ENCODE measurements at regions not wholly inside any gene's neighbourhood (a gene's known extent, or its start where the extent isn't known, plus 50 kb on each side); places are given as distances from the start of the nearest gene placed in this dataset.

DNA sequence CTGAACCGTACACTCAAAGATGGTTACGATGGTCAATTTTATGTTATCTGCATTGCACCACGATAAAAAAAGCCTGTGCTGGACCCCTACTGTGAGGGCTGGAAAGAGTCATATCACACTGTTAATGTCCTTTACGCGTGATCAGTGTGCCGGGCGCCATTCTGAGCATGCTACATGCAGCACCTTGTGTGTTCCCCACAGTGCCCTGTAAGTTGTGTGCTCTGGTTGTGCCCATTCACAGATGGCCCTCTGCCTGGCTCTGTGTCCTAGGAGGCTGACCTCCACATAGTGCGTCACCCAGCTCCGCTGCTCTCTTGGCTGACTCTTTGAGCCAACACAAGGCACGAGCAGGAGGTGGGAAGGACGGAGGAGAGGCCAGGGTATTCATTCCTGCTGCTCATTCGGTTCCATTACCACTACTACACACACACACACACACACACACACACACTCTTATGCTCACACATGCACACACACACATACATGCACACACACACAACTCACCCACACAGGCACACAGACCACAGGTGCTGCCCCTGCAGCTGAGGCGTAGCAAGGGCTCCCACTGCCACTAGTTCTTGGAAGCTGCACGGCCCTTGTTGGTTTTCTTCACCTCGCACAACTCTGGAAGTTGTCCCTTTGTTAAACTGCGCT is 129.6 kb upstream of the IQSEC1 start:
- H3K9me3 ChIP-seq = no peaks in the 10 kb centered on the region
- intact Hi-C loops (cut with DNase I; ENCODE audit: low total_unique reads) = no loop called here
- TF ChIP-seq POLR2AphosphoS5 (IDR thresholded peaks at IDR 0.05) (no peak), POLR2A (IDR thresholded peaks at IDR 0.05) (no peak)
- TF ChIP-seq, protein P1, sequence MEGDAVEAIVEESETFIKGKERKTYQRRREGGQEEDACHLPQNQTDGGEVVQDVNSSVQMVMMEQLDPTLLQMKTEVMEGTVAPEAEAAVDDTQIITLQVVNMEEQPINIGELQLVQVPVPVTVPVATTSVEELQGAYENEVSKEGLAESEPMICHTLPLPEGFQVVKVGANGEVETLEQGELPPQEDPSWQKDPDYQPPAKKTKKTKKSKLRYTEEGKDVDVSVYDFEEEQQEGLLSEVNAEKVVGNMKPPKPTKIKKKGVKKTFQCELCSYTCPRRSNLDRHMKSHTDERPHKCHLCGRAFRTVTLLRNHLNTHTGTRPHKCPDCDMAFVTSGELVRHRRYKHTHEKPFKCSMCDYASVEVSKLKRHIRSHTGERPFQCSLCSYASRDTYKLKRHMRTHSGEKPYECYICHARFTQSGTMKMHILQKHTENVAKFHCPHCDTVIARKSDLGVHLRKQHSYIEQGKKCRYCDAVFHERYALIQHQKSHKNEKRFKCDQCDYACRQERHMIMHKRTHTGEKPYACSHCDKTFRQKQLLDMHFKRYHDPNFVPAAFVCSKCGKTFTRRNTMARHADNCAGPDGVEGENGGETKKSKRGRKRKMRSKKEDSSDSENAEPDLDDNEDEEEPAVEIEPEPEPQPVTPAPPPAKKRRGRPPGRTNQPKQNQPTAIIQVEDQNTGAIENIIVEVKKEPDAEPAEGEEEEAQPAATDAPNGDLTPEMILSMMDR (IDR thresholded peaks at IDR 0.05 in 8 of 11, conservative IDR thresholded peaks at IDR 0.05 in 3 of 11) = no peak
- no peak overlapping the region for H3K27ac ChIP-seq
- peaks cover 0 to 81% (median 15%) of the 10 kb centered on the region in 7 donors for H3K27me3 ChIP-seq (replicated peaks in 1 of 7)
- no peak for DNase-seq
- no peak overlapping the region for H3K4me3 ChIP-seq
- H3K36me3 ChIP-seq = no peaks in the 10 kb centered on the region
- 87 to 95% (median 93%) methylated on average over 16 of the region's 16 CpGs for WGBS, 5 donors
- H3K4me1 ChIP-seq = peaks cover 0 to 8% (median 3%) of the 10 kb centered on the region in 6 donors

DNA sequence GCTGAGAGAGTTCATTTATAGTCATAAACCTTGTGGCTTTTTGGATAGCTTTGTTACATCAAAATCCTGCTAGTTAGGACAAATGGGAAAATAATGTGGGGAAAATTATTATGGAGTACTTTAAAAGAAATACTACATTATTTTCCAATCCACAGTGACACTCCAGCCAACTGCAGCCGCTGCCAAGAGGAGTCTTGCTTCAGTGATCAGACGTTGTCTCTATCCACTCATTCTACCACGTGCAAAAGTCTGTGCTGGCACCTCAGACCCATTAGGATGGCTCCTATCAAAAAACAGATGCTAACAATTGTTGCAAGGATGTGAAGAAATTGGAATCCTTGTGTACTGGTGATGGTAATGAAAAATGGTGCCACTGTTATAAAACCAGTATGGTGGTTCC is 128.6 kb upstream of the IQSEC1 start:
- intact Hi-C loops (cut with DNase I; ENCODE audit: low total_unique reads) = no loop called here
- Histone ChIP-seq H3K27ac (no peak overlapping the region), H3K27me3 (replicated peaks in 1 of 7) (peaks cover 0 to 79% (median 15%) of the 10 kb centered on the region in 7 donors), H3K4me1 (peaks cover 0 to 10% (median 3%) of the 10 kb centered on the region in 6 donors), H3K9me3 (no peaks in the 10 kb centered on the region), H3K4me3 (no peak overlapping the region), H3K36me3 (no peaks in the 10 kb centered on the region)
- no peak for TF ChIP-seq POLR2A (IDR thresholded peaks at IDR 0.05)
- no peak for TF ChIP-seq POLR2AphosphoS5 (IDR thresholded peaks at IDR 0.05)
- TF ChIP-seq, protein P1 (IDR thresholded peaks at IDR 0.05 in 8 of 11, conservative IDR thresholded peaks at IDR 0.05 in 3 of 11) = no peak
- WGBS, 5 donors = 64 to 81% (median 75%) methylated on average over 3 of the region's 3 CpGs
- no peak for DNase-seq

DNA sequence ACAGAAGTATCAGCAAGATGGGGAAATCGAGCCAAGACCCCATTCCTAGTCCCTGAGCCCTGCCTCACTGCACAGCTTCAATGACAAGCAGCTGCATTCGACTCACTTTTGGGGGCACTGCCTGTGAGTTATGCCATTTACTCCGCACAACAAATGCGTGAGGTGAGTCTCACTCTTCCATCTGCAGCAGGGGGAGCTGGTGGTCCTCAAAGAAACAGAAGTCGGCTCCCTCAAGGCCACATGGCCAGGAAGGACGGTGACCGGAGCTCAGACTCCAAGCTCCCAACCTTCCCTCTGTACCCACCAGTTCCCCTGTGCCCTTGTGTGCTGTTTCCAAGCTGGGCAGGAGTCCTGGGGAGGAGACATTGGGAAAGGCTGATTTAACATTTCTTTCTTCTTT is 127.7 kb upstream of the IQSEC1 start:
- intact Hi-C loops (cut with DNase I; ENCODE audit: low total_unique reads) = no loop called here
- H3K27ac ChIP-seq = no peak overlapping the region
- DNase-seq = no peak
- no peak overlapping the region for H3K4me3 ChIP-seq
- H3K36me3 ChIP-seq = no peaks in the 10 kb centered on the region
- peaks cover 0 to 77% (median 15%) of the 10 kb centered on the region in 7 donors for H3K27me3 ChIP-seq (replicated peaks in 1 of 7)
- TF ChIP-seq, protein P1 (IDR thresholded peaks at IDR 0.05 in 8 of 11, conservative IDR thresholded peaks at IDR 0.05 in 3 of 11) = peak in 1 of 11 experiments; percentile 7
- TF ChIP-seq POLR2AphosphoS5 (IDR thresholded peaks at IDR 0.05) = no peak
- peaks cover 0 to 19% (median 6%) of the 10 kb centered on the region in 6 donors for H3K4me1 ChIP-seq
- 16 to 28% (median 20%) methylated on average over 7 of the region's 7 CpGs for WGBS, 5 donors
- H3K9me3 ChIP-seq = no peaks in the 10 kb centered on the region

DNA sequence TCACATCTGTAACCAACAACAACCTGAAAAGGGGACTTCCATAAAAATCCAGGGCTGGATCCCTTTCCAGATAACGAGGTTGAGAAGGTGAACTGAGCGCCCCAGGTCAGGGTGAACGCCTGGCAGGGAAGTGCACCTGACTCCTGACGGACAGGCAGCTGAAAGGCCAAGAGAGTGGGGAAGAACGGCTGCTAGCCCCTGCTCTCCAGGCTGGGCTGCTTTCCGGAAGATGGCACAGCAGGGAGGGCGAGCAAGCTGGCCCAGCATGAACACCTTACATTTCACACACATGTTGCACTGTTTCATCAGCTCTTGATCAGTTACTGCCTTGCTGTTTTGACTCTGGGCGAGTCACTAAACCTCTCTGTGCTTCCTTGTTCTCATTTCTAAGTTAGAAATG is 127.2 kb upstream of the IQSEC1 start:
- H3K9me3 ChIP-seq = no peaks in the 10 kb centered on the region
- no peak overlapping the region for H3K27ac ChIP-seq
- H3K4me3 ChIP-seq = no peak overlapping the region
- H3K4me1 ChIP-seq = peaks cover 0 to 23% (median 9%) of the 10 kb centered on the region in 6 donors
- peaks cover 0 to 73% (median 15%) of the 10 kb centered on the region in 7 donors for H3K27me3 ChIP-seq (replicated peaks in 1 of 7)
- H3K36me3 ChIP-seq = no peaks in the 10 kb centered on the region
- DNase-seq = no peak
- 73 to 84% (median 76%) methylated on average over 8 of the region's 8 CpGs for WGBS, 5 donors
- intact Hi-C loops (cut with DNase I; ENCODE audit: low total_unique reads) = no loop called here
- TF ChIP-seq POLR2A (IDR thresholded peaks at IDR 0.05) (no peak), POLR2AphosphoS5 (IDR thresholded peaks at IDR 0.05) (no peak)
- TF ChIP-seq, protein P1 (IDR thresholded peaks at IDR 0.05 in 8 of 11, conservative IDR thresholded peaks at IDR 0.05 in 3 of 11) = no peak

Measured in spleen (tissue), 11 donors.